ENCODE measurements at regions not wholly inside any gene's neighbourhood (a gene's known extent, or its start where the extent isn't known, plus 50 kb on each side); places are given as distances from the start of the nearest gene placed in this dataset.

- no peak for DNase-seq
These were observed 127.3 kb upstream of the ELL2 start for GRCh38 chr5:96088706-96089498.

GRCh38 chr5:96087939-96088338 is 126.3 kb upstream of the ELL2 start:
- no peak for DNase-seq

GRCh38 chr5:96084874-96085506 is 123.3 kb upstream of the ELL2 start:
- no peak for DNase-seq

- DNase-seq: no peak
These were observed 121.8 kb upstream of the ELL2 start for GRCh38 chr5:96083361-96083881.

- no peak for DNase-seq
These were observed 119.7 kb upstream of the ELL2 start for GRCh38 chr5:96081276-96081858.

GRCh38 chr5:96080557-96080956 is 118.9 kb upstream of the ELL2 start:
- DNase-seq: no peak

- no peak for DNase-seq
These were observed 118.3 kb upstream of the ELL2 start for GRCh38 chr5:96079962-96080361.

GRCh38 chr5:96079075-96079474 is 117.4 kb upstream of the ELL2 start:
- DNase-seq: no peak

- DNase-seq: no peak
These were observed 114.8 kb upstream of the ELL2 start for GRCh38 chr5:96076451-96076850.

- DNase-seq: no peak
These were observed 114.1 kb upstream of the ELL2 start for GRCh38 chr5:96075579-96076289.

- no peak for DNase-seq
These were observed 113.2 kb upstream of the ELL2 start for GRCh38 chr5:96074870-96075269.

GRCh38 chr5:96074460-96074859 is 112.8 kb upstream of the ELL2 start:
- DNase-seq: no peak

GRCh38 chr5:96072791-96073165 is 111.1 kb upstream of the ELL2 start:
- no peak for DNase-seq

GRCh38 chr5:96072138-96072790 is 110.6 kb upstream of the ELL2 start:
- no peak for DNase-seq

GRCh38 chr5:96070622-96071225 is 109.1 kb upstream of the ELL2 start:
- no peak for DNase-seq

GRCh38 chr5:96067894-96068614 is 106.4 kb upstream of the ELL2 start:
- DNase-seq: no peak

GRCh38 chr5:96067251-96067650 is 105.6 kb upstream of the ELL2 start:
- DNase-seq: no peak

- no peak for DNase-seq
These were observed 104.7 kb upstream of the ELL2 start for GRCh38 chr5:96066386-96066719.

- no peak for DNase-seq
These were observed 104.2 kb upstream of the ELL2 start for GRCh38 chr5:96065685-96066385.

- DNase-seq: no peak
These were observed 103.2 kb upstream of the ELL2 start for GRCh38 chr5:96064877-96065276.

- DNase-seq: no peak
These were observed 101.2 kb upstream of the ELL2 start for GRCh38 chr5:96062836-96063235.

Measured in CD4-positive, alpha-beta T cell treated with Interleukin-4 for 1 hour (primary cell).